Endodermal cell (in vitro differentiated cells): ENCODE measurements at regions not wholly inside any gene's neighbourhood (a gene's known extent, or its start where the extent isn't known, plus 50 kb on each side); places are given as distances from the start of the nearest gene placed in this dataset.

Source experiments
- DNase-seq: peaks from one replicate; pipeline ENCODE4 v3.0.0-alpha.2; 2017
- H3K27ac ChIP-seq: 2 replicates; pipeline ENCODE4 v1.5.1; 2013; ENCODE audit warnings: mild to moderate bottlenecking, low read depth, low read length, moderate library complexity
- H3K27me3 ChIP-seq: 2 replicates; pipeline ENCODE4 v1.6.1; 2013; ENCODE audit warnings: mild to moderate bottlenecking, low read length, moderate library complexity; ENCODE audit not compliant: insufficient read depth, control insufficient read depth, poor library complexity, severe bottlenecking
- H3K36me3 ChIP-seq: 2 replicates; pipeline ENCODE4 v1.7.0; 2013; ENCODE audit warnings: mild to moderate bottlenecking, low read length, moderate library complexity; ENCODE audit not compliant: control insufficient read depth, insufficient read depth
- H3K4me1 ChIP-seq: one replicate; pipeline ENCODE4 v1.7.0; 2013; ENCODE audit warnings: low read length; ENCODE audit not compliant: control insufficient read depth, insufficient read depth
- H3K4me3 ChIP-seq: 2 replicates; pipeline ENCODE4 v1.5.1; 2013; ENCODE audit warnings: mild to moderate bottlenecking, low read length, moderate library complexity
- H3K9ac ChIP-seq: 2 replicates; pipeline ENCODE4 v1.6.1; 2013; ENCODE audit warnings: mild to moderate bottlenecking, low read length, moderate library complexity; ENCODE audit not compliant: poor library complexity, severe bottlenecking; ENCODE audit errors: extremely low read depth
- H3K9me3 ChIP-seq: 2 replicates; pipeline ENCODE4 v1.6.1; 2013; ENCODE audit warnings: mild to moderate bottlenecking, low read length, moderate library complexity; ENCODE audit not compliant: control insufficient read depth
- H3K27ac Mint-ChIP-seq: 2 replicates; pipeline ENCODE4 v1.8.0; 2020; ENCODE audit warnings: mixed read lengths
- H3K27me3 Mint-ChIP-seq: 2 replicates; pipeline ENCODE4 v1.8.0; 2021; ENCODE audit warnings: mild to moderate bottlenecking, mixed read lengths; ENCODE audit not compliant: insufficient read depth
- H3K36me3 Mint-ChIP-seq: 2 replicates; pipeline ENCODE4 v1.8.0; 2020; ENCODE audit warnings: low read depth, mixed read lengths
- H3K4me1 Mint-ChIP-seq: 2 replicates; pipeline ENCODE4 v1.8.0; 2020; ENCODE audit warnings: mixed read lengths
- H3K4me3 Mint-ChIP-seq: 2 replicates; pipeline ENCODE4 v1.8.0; 2020; ENCODE audit warnings: mild to moderate bottlenecking, moderate library complexity, mixed read lengths
- H3K9me3 Mint-ChIP-seq: 2 replicates; pipeline ENCODE4 v1.8.0; 2020; ENCODE audit warnings: mild to moderate bottlenecking, mixed read lengths
- CTCF ChIP-seq: fragments of 200-600 bp; sonication (generic); conservative IDR thresholded peaks from 2 replicates; pipeline ENCODE4 v1.5.0; 2021; ENCODE audit warnings: antibody characterized with exemption, mild to moderate bottlenecking
- WGBS, 2 experiments: methylation state at CpG; one replicate each; pipeline versions ENCODE4 v1.1.5 to v1.1.7; 2013; ENCODE audit warnings: missing lambda C conversion rate in 2 of 2, mixed read lengths in 1 of 2; ENCODE audit not compliant: insufficient coverage in 1 of 2, insufficient read length in 1 of 2; 5-methylcytosine and 5-hydroxymethylcytosine counted together

GRCh38 chr3:107461721-107462120 lies 61.0 kb upstream of the BBX start:
- Mint-ChIP-seq H3K9me3 (no peaks in the 10 kb centered on the region), H3K4me1 (peaks cover 5% of the 10 kb centered on the region), H3K27me3 (no peaks in the 10 kb centered on the region), H3K27ac (no peak overlapping the region), H3K36me3 (no peaks in the 10 kb centered on the region), H3K4me3 (no peak overlapping the region)
- H3K9me3 ChIP-seq, result no peaks in the 10 kb centered on the region
- TF ChIP-seq CTCF, result no peak
- H3K4me1 ChIP-seq, result no peaks in the 10 kb centered on the region
- no peaks in the 10 kb centered on the region for H3K27me3 ChIP-seq
- no peak for DNase-seq
- H3K4me3 ChIP-seq, result no peak overlapping the region
- WGBS, 2 experiments, result 90 to 100% methylated on average over 1 to 5 of the region's 5 CpGs
- H3K27ac ChIP-seq, result no peak overlapping the region
- no peaks in the 10 kb centered on the region for H3K36me3 ChIP-seq
- no peak overlapping the region for H3K9ac ChIP-seq

- Mint-ChIP-seq H3K36me3 (no peaks in the 10 kb centered on the region), H3K9me3 (no peaks in the 10 kb centered on the region), H3K4me3 (no peak overlapping the region), H3K27me3 (no peaks in the 10 kb centered on the region), H3K27ac (no peak overlapping the region), H3K4me1 (peaks cover 5% of the 10 kb centered on the region)
- no peak overlapping the region for H3K27ac ChIP-seq
- H3K27me3 ChIP-seq, result no peaks in the 10 kb centered on the region
- 97% methylated on average over 2 of the region's 2 CpGs; no CpG with 5 or more reads in 1 of the 2 experiments for WGBS, 2 experiments
- TF ChIP-seq CTCF, result no peak
- no peak overlapping the region for H3K4me3 ChIP-seq
- H3K36me3 ChIP-seq, result no peaks in the 10 kb centered on the region
- H3K4me1 ChIP-seq, result no peaks in the 10 kb centered on the region
- H3K9ac ChIP-seq, result no peak overlapping the region
- DNase-seq, result no peak
- H3K9me3 ChIP-seq, result no peaks in the 10 kb centered on the region
Measured at GRCh38 chr3:107464037-107464436, 58.7 kb upstream of the BBX start.

GRCh38 chr3:107465064-107465631 lies 57.6 kb upstream of the BBX start:
- Histone ChIP-seq H3K9me3 (no peaks in the 10 kb centered on the region), H3K4me1 (no peaks in the 10 kb centered on the region), H3K27me3 (no peaks in the 10 kb centered on the region), H3K4me3 (no peak overlapping the region), H3K9ac (no peak overlapping the region), H3K36me3 (no peaks in the 10 kb centered on the region), H3K27ac (no peak overlapping the region)
- Mint-ChIP-seq H3K4me1 (peaks cover 5% of the 10 kb centered on the region), H3K36me3 (no peaks in the 10 kb centered on the region), H3K9me3 (no peaks in the 10 kb centered on the region), H3K27me3 (no peaks in the 10 kb centered on the region), H3K4me3 (no peak overlapping the region), H3K27ac (no peak overlapping the region)
- DNase-seq, result no peak
- WGBS, 2 experiments, result 80 to 86% methylated on average over 1 to 3 of the region's 3 CpGs
- TF ChIP-seq CTCF, result no peak
